ENCODE measurements at regions not wholly inside any gene's neighbourhood (a gene's known extent, or its start where the extent isn't known, plus 50 kb on each side); places are given as distances from the start of the nearest gene placed in this dataset.

DNA sequence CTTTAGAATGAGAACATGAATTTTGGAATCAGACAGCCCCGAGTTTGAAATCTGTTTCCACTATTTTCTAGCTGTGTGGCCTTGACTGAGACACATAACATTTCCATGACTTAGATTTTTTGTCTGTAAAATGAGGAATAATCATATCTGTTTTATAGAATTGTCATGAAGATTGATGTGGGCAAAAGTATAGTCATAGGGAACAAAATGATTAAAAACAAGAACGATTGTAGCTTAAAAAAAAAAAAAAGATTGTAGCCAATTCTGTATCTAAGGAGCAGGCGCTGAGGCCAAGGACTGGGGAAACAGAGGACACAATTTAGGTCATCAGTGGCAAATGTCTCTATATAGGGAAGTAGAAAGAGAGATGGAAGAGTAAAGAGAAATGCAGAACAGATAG, 201.6 kb upstream of the C1QTNF7 start:
- no peak for DNase-seq (ENCODE audit: low read depth in 2 of 2)

DNA sequence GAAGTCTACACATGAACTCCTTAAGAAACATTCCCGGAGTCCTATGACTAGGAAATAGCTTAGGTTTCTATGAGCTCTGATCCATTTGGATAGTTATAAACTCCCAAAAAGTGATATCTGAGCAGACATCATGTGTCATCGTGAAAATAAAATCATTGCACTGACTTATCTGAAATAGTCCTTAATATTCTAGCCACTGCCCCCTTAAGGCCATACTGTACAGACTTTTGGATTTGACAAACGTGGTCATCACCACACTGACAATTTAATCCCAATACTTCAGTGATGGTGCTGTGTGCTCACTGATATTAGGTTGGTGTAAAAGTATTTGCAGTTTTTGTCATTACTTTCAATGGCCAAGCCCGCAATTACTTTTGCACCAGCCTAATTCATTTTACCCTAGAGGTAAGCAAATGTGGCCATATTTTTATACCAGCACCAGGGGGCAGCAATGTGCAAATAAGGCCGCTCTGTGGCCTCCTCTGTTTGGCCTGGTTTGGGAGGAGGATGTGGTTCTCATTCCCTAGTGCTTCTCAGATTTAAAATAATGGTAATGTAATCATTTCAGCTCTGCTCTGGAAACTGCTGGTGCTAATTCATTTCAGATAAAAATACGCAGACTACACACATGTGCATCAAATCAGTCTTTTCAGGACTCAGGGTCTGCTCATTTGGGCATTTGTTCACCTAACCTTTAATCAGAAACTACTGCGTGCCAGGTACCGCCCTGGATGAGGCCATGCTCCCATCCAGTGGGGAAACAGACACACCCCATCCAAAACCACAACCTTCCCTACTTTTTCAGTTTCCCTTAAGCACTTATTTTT, 196.4 kb upstream of the C1QTNF7 start:
- DNase-seq (ENCODE audit: low read depth in 2 of 2) = peak; percentile 37 to 71

DNA sequence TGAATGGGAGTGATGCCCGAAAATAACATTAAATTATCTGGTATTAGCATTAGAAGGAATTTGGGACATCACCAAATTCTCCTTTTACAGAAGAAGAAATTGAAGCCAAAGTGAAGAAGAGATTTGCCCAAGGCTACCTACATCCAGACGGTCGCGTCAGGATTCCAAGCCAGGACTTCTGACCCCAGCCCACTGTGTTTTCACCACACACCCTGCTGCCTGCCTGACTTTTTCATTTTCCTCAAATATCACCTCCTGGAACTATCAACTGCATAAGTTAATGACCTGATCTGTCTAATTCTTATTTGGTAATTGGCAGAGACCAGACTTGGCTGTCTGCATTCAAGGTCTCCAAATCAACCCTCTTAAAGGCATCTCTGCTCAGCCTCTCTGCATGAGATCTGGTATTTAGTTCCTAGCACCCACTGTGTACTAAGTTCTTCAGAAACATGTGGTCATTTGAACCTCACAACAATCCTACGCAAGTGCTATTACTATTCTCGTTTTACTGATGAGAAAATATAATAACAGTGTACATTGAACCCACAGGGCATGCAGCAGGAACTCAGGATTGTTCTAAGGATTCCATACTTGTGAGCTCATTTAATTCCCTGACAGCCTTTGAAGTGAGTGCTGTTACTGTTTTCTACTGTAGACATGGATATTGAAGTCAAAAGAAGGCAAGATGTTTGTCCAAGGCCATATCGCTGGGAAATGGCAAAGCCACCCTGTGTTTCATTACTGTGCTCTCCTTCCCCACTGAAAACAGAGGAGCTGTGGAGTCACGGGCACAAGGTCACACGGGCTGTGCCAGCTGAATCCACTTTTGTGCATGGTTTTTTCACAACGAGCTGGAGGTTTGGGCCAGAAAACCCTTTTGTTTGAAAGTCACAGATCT, 195.2 kb upstream of the C1QTNF7 start:
- no peak for DNase-seq (ENCODE audit: low read depth in 2 of 2)

- DNase-seq (ENCODE audit: low read depth in 2 of 2) = no peak
Measured at GRCh38 chr4:15233264-15233597, 194.6 kb upstream of the C1QTNF7 start.

DNA sequence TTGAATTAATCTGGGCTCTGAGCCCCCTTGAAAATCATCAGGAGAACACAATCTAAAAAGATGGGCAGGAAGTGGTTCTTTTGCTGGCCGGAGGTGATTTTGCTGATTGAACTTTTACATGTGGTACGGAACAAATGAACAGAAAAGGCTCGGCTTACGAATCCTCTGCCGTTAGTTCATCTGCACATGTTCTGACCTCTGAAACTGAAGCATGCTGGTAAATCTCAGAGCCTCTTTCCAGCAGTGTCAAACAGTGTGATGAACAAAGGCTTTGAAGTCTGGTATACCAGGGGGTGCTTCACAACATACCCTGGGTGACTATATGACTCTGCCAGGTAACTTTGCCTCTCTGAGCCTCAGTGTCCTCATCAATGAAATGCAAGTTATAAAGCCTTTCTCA, 194.2 kb upstream of the C1QTNF7 start:
- no peak for DNase-seq (ENCODE audit: low read depth in 2 of 2)

GRCh38 chr4:15234116-15234855, 193.5 kb upstream of the C1QTNF7 start:
- DNase-seq (ENCODE audit: low read depth in 2 of 2) = no peak

- DNase-seq (ENCODE audit: low read depth in 2 of 2) = no peak
Measured at GRCh38 chr4:15234856-15235126, 193.0 kb upstream of the C1QTNF7 start.

DNA sequence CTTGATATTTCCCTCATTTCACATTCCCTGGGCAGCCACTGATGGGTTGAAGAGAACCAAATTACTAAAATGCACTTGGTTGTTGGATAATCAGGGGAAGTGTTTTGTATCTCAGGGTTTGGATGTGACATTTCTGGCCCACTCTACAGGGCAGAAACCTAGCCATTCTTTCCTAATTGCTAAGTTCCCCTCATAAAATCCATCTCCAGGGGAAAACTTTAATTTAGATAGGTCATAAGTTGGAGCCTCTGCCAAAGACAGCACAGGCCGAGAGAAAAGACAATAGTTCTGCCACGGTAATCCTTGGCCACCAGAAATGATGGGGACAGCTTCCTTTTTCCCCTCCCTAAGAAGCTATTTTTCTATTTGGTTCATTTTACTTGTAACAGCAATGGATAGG, 192.7 kb upstream of the C1QTNF7 start:
- no peak for DNase-seq (ENCODE audit: low read depth in 2 of 2)

- no peak for DNase-seq (ENCODE audit: low read depth in 2 of 2)
Measured at GRCh38 chr4:15237648-15238230, 190.1 kb upstream of the C1QTNF7 start.

DNA sequence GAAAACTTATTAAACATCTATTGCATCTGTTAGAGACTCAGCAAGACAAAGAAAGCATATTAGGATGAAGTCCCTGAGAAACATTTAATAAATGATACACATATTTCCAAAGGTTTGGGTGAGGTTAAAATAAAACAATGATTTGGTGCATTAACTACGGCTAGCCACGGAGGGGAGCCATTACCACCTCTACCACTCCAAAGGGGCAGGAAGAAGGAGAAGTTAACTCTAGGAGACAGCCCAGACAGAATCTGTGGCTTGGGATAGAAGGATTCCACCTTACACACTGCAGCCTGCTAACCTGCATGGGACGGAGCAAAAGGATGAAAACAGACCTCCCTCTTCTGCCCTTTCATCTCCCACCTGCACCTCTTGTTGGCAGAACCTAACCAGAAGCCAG, 189.1 kb upstream of the C1QTNF7 start:
- peak in 1 of 2 experiments; percentile 20 for DNase-seq (ENCODE audit: low read depth in 2 of 2)

GRCh38 chr4:15239866-15240265, 188.0 kb upstream of the C1QTNF7 start:
- DNase-seq (ENCODE audit: low read depth in 2 of 2) = no peak

DNA sequence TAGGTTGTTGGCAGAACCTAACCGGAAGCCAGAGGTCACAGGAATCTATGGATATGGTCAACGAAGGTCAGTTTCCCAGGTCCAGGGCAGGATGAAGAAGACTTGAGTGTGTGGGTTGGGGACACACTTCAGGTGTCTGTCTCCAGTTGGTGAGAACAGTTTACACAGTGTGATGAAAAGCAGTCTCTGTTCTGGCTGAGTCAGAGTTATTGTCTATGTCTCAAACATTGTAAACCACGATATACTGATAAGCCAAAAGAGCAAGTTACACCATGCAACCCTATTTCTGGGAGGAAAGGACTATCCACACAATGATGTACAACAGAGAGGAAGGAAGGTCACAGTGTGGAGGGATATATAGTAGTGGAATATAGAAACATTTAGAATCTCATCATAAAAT, 187.1 kb upstream of the C1QTNF7 start:
- DNase-seq (ENCODE audit: low read depth in 2 of 2) = no peak

DNA sequence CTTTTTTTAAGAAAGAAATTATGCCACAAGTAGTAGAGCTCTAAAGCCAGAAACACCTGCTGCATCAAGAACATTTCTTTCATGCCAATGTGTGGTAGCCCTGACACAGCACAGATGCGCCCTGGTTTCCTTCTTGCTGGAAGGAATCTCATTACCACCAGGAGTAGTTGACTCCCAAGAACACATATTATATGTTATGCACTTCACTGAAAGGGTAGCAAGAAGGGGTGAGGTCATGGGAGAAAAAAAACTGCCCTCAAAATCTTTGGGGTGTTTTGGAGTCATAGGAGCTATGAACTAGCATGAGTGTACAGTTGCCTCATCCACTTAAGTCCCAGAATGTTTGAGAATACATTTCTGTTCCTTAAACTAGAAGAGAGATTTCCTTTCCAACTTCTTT, 185.8 kb upstream of the C1QTNF7 start:
- no peak for DNase-seq (ENCODE audit: low read depth in 2 of 2)

- DNase-seq (ENCODE audit: low read depth in 2 of 2) = no peak
Measured at GRCh38 chr4:15244354-15244753, 183.5 kb upstream of the C1QTNF7 start.

DNA sequence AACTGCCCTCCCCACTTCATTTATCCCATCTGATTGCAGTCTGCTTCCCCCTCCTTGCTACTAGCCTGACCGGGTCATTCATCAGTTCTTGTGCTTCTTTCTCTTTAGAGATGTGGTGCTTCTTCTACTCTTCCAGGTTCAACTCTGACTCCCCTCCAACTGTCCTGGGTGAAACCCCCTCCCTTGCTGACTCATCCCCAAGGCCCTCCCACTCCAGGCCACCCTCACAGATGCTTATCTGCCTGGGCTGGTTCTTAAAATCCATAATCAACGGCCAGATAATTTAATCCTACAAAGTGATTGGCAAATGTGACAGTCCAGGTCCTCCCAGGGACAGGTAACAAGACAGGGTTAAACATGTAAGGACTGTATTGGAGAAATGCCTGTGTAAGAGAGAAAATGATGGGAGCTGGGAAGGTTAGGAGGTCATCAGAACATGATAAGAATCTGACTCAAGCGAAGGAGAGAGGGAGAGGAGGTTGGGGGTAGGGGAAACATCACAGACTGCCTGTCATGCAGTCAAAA, 182.8 kb upstream of the C1QTNF7 start:
- DNase-seq (ENCODE audit: low read depth in 2 of 2) = no peak

GRCh38 chr4:15250021-15250441, 177.8 kb upstream of the C1QTNF7 start:
- DNase-seq (ENCODE audit: low read depth in 2 of 2) = no peak

- DNase-seq (ENCODE audit: low read depth in 2 of 2) = no peak
Measured at GRCh38 chr4:15253349-15253748, 174.5 kb upstream of the C1QTNF7 start.

GRCh38 chr4:15254236-15254880, 173.5 kb upstream of the C1QTNF7 start:
- no peak for DNase-seq (ENCODE audit: low read depth in 2 of 2)

GRCh38 chr4:15255537-15255936, 172.3 kb upstream of the C1QTNF7 start:
- DNase-seq (ENCODE audit: low read depth in 2 of 2) = no peak

- no peak for DNase-seq (ENCODE audit: low read depth in 2 of 2)
Measured at GRCh38 chr4:15260758-15261157, 167.1 kb upstream of the C1QTNF7 start.

DNA sequence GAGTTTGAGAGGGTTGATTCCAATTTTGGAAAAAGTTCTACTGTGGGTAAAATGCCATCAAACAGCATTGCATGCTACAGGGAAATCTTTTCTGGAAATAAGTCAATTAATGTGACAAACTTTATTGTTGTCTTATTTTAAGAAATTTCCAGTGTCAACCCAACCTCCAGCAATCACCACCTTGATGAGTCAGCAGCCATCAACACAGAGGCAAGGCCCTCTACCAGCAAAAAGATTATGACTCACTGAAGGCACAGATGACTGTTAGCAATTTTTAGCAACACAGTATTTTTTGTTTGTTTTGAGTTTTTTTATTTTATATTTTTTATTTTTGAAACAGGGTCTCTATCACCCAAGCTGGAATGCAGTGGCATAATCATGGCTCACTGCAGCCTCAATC, 165.4 kb upstream of the C1QTNF7 start:
- no peak for DNase-seq (ENCODE audit: low read depth in 2 of 2)

Measured in stimulated activated CD4-positive, alpha-beta T cell treated with anti-CD3 and anti-CD28 coated beads, Interleukin-12 subunit alpha, Interleukin-12 subunit beta, amount 100 ng/mL, for 24 hours (primary cell).